Esophagus muscularis mucosa (tissue), 3 donors: ENCODE measurements at regions not wholly inside any gene's neighbourhood (a gene's known extent, or its start where the extent isn't known, plus 50 kb on each side); places are given as distances from the start of the nearest gene placed in this dataset.

Source experiments
- POLR2A ChIP-seq: fragments of 450-650 bp; IDR thresholded peaks from one replicate; pipeline ENCODE4 v1.6.1; 2017; ENCODE audit warnings: antibody characterized with exemption, moderate library complexity, mild to moderate bottlenecking, low read depth
- POLR2AphosphoS5 ChIP-seq, 2 donors: sonication (generic); formaldehyde crosslinking; IDR thresholded peaks; one replicate each; pipeline ENCODE4 v1.6.1; 2017; ENCODE audit warnings: antibody characterized with exemption in 2 of 2
- TF ChIP-seq, protein P1 (sequence below), 3 experiments: fragments of 200-600 bp in 2 of 3; fragments of 450-650 bp in 1 of 3; sonication (generic) in 2 of 3; IDR thresholded peaks; one replicate each; pipeline ENCODE4 v1.5.1; 2017 to 2019; ENCODE audit warnings: antibody characterized with exemption in 3 of 3, mild to moderate bottlenecking in 2 of 3, moderate library complexity in 1 of 3

DNA sequence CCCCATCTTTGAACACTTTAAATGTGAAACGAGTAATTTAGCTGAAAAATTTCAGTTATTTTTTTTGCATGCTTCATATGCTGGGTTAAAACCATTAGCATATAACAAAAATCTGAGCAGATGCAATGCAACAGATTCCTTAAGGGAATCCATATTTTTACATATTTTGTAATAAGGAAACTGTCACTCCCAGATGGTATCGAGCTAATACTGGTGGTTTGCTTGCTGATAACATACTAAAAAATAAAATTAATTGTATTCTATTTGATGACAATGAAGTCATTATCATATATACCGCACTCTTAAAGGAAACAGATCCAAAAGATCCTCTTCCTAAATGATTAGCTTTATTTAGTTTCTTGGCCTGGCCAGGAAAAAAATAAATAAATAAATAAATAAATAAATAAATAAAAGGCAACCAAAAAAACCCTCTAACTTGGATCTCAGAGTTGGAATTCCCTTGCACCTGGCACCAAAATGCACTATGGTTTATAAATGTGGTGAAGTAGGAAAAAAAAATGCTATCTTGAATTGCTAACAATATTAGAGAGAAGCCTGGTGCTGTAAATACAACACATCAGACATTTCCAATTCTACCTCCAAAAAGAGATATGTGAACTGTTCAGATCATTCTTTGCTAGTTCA lies 503.2 kb upstream of the ARRDC4 start:
- TF ChIP-seq, protein P1, sequence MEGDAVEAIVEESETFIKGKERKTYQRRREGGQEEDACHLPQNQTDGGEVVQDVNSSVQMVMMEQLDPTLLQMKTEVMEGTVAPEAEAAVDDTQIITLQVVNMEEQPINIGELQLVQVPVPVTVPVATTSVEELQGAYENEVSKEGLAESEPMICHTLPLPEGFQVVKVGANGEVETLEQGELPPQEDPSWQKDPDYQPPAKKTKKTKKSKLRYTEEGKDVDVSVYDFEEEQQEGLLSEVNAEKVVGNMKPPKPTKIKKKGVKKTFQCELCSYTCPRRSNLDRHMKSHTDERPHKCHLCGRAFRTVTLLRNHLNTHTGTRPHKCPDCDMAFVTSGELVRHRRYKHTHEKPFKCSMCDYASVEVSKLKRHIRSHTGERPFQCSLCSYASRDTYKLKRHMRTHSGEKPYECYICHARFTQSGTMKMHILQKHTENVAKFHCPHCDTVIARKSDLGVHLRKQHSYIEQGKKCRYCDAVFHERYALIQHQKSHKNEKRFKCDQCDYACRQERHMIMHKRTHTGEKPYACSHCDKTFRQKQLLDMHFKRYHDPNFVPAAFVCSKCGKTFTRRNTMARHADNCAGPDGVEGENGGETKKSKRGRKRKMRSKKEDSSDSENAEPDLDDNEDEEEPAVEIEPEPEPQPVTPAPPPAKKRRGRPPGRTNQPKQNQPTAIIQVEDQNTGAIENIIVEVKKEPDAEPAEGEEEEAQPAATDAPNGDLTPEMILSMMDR (IDR thresholded peaks at IDR 0.05) = no peak
- TF ChIP-seq POLR2A (no peak), POLR2AphosphoS5 (IDR thresholded peaks at IDR 0.05) (no peak)
